ENCODE measurements at regions not wholly inside any gene's neighbourhood (a gene's known extent, or its start where the extent isn't known, plus 50 kb on each side); places are given as distances from the start of the nearest gene placed in this dataset.

DNA sequence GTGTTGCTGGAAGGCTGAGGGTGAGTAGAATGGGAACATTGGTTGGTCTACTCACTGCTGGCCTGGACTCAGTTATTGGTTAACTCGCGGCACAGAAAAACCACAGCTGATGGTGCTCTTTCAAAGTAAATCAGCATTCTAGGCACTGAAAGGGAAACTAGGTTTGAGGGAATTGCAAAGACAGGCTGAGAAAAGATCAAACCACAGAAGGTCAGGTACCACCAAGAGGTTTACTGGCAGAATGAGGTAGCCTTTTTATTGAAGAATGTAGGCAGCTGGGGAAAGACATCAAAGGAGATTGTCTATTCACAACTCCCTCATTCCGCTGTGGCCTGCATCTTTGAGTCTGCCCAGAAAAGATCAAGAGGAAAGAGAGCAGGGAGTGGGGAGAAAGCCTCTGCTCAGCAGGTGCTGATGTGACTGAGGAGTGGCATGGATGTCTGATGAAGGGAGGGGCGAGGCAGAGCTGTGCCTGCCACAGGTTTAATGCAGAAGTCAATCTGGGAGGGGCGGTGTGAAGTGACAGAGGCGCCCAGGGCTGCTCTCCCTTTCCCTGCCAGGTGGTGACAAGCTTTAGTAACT, 255.5 kb downstream of the MAN2A1 start:
- DNase-seq (ENCODE audit: low spot score) = no peak

GRCh38 chr5:109945723-109946480, 256.2 kb downstream of the MAN2A1 start:
- DNase-seq (ENCODE audit: low spot score) = no peak

GRCh38 chr5:109946610-109947009, 256.9 kb downstream of the MAN2A1 start:
- DNase-seq (ENCODE audit: low spot score) = no peak

DNA sequence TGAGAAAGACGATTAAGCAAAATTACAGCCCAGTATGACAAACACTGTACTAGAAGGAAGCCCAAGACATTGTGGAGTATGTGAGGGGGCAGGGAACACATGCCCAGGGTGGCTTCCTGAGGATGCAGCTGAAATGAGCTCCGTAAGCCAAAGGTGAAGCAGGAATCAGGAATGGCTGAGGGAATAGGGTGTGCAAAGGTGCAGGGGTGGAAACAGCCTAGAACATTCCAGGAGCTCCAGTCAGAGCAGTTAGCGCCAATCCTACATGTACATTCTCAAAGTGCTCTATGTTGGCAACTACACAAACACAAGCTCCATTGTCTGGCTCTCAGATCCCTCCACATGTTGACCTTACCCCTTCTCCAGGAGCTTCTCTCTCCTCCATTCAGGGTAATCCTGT, 257.9 kb downstream of the MAN2A1 start:
- no peak for DNase-seq (ENCODE audit: low spot score)

DNA sequence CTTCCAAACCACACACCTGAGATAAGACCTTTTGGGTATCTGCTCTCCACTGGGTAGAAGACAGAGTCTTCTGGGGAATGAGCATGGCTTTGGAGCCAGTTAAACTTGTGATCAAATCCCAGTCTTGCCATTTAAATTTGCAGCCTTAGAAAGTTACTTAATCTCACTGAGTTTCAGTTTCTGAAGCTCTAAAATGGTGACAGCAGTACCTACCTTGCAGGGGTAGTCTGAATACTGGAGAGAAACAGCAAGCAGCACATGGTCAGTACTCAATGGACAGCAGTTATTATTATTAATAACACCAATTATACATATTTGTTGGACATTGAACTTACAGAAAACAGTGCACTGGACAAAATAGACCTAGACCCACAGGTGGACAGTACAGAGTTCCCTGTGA, 260.9 kb downstream of the MAN2A1 start:
- DNase-seq (ENCODE audit: low spot score) = no peak

DNA sequence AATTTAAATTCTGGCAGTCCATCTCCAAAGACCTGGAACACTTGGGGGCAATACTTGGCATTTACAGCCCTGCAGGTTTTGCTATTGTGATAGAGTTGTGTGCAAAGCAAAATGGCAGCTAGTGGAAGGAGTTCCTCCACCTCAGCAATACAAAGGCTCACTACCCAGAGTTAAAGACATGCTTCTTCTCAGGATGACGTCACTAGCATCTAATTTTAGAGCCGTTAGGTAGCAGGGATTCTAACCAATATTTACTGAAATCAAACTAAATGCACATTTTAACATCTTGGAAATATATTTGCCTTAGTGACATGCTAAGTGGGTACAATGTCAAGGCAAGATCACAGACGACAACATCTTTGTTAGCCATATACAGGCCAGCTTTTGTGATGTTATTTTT, 261.6 kb downstream of the MAN2A1 start:
- DNase-seq (ENCODE audit: low spot score) = no peak

DNA sequence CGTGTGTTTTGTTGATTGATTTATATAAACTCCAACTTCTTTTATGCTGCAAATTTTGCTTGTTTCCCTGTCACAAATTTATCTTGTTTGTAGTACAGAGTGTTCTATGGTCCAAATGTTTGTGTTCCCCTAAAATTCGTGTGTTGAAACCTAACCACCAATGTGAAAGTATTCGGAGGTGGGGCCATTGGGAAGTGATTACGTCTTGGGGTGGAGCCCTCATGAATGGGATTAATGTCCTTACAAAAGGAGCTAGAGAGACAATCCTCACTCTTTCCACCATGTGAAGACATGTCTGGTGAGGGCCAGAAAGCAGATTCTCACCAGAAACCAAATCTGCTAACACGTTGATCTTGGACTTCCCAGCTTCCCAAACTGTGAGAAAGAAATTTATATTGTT, 262.0 kb downstream of the MAN2A1 start:
- DNase-seq (ENCODE audit: low spot score) = no peak

- no peak for DNase-seq (ENCODE audit: low spot score)
These were observed 264.0 kb downstream of the MAN2A1 start for GRCh38 chr5:109953761-109954160.

- no peak for DNase-seq (ENCODE audit: low spot score)
These were observed 267.2 kb downstream of the MAN2A1 start for GRCh38 chr5:109956884-109957283.

DNA sequence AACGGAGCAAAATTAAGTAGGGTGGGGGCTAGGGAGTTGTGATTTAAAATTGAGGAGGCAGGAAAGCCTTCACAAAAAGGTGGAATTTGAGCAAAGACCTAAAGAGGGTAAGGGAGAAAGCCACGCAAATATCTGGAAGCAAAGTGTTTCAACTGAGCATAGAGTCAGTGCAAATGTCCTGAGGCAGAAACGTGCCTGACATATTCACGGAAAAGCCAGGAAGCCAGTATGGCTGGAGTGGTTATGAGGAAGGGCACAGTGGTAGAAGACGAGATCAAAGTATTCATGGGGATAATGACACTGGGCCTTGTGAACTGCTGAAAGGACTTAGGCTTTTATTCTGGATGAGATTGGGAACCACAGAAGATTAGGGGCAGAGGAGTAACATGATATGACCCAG, 268.4 kb downstream of the MAN2A1 start:
- no peak for DNase-seq (ENCODE audit: low spot score)

DNA sequence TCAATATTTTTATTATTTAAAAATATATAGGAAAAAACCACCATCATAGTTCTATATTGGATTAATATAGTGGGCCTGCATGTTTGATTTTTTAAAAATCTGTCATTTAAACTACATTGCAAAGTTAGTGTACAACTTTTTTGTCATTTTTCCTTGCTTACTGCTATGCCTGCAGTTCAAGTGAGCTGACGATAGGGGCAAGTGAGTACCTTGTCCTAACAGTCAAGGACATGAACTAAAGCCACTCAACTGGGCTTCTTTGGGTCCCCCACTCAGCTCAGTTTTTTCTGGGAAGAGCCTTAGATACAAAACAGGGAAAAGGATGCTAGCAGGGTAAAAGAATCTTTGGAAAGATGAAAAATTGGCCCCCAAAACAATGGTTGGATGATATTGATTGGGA, 269.9 kb downstream of the MAN2A1 start:
- DNase-seq (ENCODE audit: low spot score) = no peak

GRCh38 chr5:109961751-109962150, 272.0 kb downstream of the MAN2A1 start:
- no peak for DNase-seq (ENCODE audit: low spot score)

DNA sequence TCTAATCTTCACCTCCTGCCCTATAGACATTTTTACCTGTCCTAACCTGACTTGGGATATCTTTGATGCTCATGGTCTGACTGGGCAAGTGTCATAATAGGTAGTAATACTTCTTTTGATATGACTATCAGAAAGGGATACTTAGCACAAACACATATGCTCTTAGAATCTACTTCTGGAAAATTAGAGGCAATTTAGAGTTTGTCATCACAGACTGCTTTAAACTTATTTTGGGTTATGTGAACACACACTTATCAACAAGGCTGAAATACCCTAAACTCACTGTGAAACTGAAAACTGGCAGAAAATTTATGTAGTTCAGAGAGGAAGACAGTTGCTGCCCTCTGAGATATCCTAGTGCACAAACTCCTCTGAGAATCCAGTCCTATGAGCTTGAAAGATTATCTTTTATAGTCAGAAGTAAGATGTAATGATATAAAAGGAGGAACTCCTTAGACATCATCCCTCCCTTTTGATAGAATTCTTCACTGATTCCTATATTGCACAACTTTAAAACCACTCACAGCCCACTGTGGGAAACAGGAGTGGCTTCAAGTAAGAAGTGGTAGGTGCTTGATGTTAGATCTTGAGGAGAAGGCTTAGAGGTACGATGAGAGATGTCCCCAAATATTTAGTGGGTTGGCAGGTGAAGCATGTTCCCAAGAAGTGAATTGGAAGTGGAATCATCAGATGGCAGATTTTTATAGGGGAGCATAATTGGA, 273.3 kb downstream of the MAN2A1 start:
- no peak for DNase-seq (ENCODE audit: low spot score)

DNA sequence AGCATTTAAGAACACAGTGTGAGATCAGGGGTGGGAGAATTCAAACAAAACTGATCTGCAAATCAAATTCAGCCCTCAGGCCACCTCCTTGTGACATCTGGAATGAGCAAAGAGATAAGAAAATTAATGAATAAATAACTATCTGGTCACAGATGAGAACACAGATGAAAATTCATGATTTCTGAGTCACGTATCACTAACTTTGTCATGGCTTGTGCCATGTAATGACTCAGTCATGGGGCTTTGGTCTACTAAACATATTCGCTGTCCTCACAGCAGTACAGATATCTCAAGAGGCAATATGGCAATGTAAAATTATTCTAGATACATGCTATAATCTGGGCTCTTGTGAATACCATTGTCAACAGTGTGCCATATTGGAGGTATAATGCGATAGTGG, 274.4 kb downstream of the MAN2A1 start:
- DNase-seq (ENCODE audit: low spot score) = no peak

GRCh38 chr5:109965634-109966033, 275.9 kb downstream of the MAN2A1 start:
- DNase-seq (ENCODE audit: low spot score) = no peak

DNA sequence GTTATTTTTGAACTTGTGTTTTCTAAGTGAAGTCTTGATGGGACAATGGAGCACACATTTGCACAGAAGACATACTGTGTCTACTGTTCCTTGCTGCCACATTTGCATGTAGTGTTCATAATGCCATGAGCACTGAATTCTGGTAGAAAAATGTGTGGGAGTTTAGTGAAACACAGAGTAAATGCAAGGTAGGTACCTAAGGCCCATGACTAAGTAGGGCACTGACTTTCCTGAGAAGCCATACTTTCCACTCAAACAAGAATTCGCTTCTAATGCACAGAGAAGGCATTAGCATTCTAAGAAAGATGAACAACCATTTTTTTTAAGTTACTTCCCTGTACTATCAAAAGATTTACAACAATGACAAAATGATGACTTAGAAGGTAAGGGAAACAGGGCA, 282.2 kb downstream of the MAN2A1 start:
- no peak for DNase-seq (ENCODE audit: low spot score)

DNA sequence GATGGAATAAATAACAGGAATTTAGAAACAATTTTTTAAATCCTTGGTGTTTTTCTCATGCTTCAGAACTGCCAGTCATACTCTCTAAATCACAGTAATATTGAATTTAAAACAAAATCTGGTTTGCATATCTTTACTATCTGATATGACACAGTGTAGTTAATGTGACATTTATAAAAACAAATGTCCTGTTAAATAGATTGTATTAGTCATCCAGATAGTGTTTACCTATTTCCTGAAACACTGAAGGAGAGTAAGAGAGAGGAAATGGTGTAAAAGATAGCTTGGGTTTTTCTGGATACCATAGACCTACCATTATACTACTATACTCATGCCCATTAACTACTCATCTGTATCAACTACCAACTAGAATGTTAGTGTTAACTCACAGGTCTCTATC, 292.3 kb downstream of the MAN2A1 start:
- no peak for DNase-seq (ENCODE audit: low spot score)

- DNase-seq (ENCODE audit: low spot score) = no peak
These were observed 293.3 kb downstream of the MAN2A1 start for GRCh38 chr5:109982966-109983534.

DNA sequence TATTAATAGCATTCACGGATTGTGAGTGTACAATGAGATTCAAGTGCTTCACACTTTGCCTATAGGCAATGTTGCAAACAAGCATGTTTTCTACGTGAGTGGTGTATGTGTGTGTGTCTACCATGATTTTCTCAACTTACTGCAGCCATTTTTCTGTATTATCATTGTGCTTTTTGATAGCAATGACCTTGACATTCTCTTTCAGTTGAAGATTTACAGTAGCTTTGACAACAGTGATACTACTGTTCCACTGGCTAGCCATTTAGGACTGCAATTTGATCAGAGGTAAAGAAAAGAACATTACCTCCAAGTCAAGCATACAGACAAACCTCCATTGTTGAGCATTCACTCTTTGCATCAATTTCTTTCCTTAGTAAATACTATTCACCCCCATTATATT, 297.0 kb downstream of the MAN2A1 start:
- DNase-seq (ENCODE audit: low spot score) = no peak

DNA sequence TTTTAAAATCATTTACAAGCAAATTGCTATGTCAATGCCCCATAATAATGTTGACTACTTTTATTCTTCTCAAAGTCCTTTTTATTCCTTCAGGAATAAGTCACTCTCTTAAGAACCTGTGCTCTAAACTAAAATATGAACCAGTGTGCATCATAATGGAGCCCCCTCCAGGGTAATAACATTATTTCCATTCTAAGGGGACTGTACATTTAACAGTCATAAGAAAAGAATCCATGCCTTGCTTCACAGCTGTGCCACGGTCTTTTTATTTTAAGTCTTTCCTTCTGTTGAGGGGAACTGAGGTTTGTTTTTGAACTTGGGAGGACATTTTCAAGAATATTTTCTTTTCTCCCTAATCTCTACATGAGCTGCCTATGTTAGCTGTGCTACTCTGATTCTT, 297.6 kb downstream of the MAN2A1 start:
- no peak for DNase-seq (ENCODE audit: low spot score)

DNA sequence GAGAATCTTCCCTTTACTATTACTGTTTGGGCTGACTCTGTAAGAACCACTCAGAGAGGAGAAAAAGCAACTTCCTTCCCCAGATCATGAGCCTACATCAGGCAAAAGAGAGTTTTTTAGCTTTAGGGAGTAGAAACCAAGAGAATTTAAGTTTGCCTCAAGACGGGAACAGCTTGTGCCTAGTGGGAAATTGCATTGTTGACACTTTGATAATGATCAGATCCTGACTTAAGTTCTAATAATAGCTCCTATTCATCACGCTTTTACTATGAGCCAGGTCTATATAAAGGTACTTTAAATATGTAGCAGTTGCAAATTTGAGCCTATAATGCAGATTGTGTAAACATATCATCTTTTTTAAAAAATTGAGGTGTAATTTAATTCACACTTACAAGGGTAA, 298.2 kb downstream of the MAN2A1 start:
- DNase-seq (ENCODE audit: low spot score) = no peak

GRCh38 chr5:109989161-109989560, 299.4 kb downstream of the MAN2A1 start:
- no peak for DNase-seq (ENCODE audit: low spot score)
